ENCODE measurements at regions not wholly inside any gene's neighbourhood (a gene's known extent, or its start where the extent isn't known, plus 50 kb on each side); places are given as distances from the start of the nearest gene placed in this dataset.

- Histone ChIP-seq H3K36me3 (no peaks in the 10 kb centered on the region), H3K9me3 (replicated peaks) (no peaks in the 10 kb centered on the region), H3K4me1 (peaks cover 28% of the 10 kb centered on the region), H3K27ac (replicated peaks) (no peak overlapping the region), H3K27me3 (ENCODE audit: low read depth) (no peaks in the 10 kb centered on the region), H3K4me3 (no peak overlapping the region)
- intact Hi-C loops (cut with micrococcal nuclease), result no loop called here
- DNase-seq, result no peak
- TF ChIP-seq CTCF (IDR thresholded peaks at IDR 0.05; ENCODE audit: borderline replicate concordance), result no peak
Measured at GRCh38 chr14:100391173-100391572, 68.0 kb downstream of the SLC25A47 start.

- Histone ChIP-seq H3K27me3 (ENCODE audit: low read depth) (no peaks in the 10 kb centered on the region), H3K9me3 (replicated peaks) (no peaks in the 10 kb centered on the region), H3K36me3 (no peaks in the 10 kb centered on the region), H3K27ac (replicated peaks) (no peak overlapping the region), H3K4me3 (no peak overlapping the region), H3K4me1 (peaks cover 28% of the 10 kb centered on the region)
- no peak for TF ChIP-seq CTCF (IDR thresholded peaks at IDR 0.05; ENCODE audit: borderline replicate concordance)
- DNase-seq, result no peak
- intact Hi-C loops (cut with micrococcal nuclease), result no loop called here
Measured at GRCh38 chr14:100391724-100392123, 68.6 kb downstream of the SLC25A47 start.

GRCh38 chr14:100392356-100392755 lies 69.2 kb downstream of the SLC25A47 start:
- Histone ChIP-seq H3K27me3 (ENCODE audit: low read depth) (no peaks in the 10 kb centered on the region), H3K36me3 (no peaks in the 10 kb centered on the region), H3K4me3 (no peak overlapping the region), H3K4me1 (peaks cover 28% of the 10 kb centered on the region), H3K9me3 (replicated peaks) (no peaks in the 10 kb centered on the region), H3K27ac (replicated peaks) (no peak overlapping the region)
- no peak for DNase-seq
- intact Hi-C loops (cut with micrococcal nuclease), result no loop called here
- no peak for TF ChIP-seq CTCF (IDR thresholded peaks at IDR 0.05; ENCODE audit: borderline replicate concordance)

GRCh38 chr14:100393362-100393761 lies 70.2 kb downstream of the SLC25A47 start:
- H3K9me3 ChIP-seq (replicated peaks), result no peaks in the 10 kb centered on the region
- DNase-seq, result no peak
- H3K27me3 ChIP-seq (ENCODE audit: low read depth), result no peaks in the 10 kb centered on the region
- H3K4me3 ChIP-seq, result no peak overlapping the region
- no peaks in the 10 kb centered on the region for H3K36me3 ChIP-seq
- no peak overlapping the region for H3K27ac ChIP-seq (replicated peaks)
- intact Hi-C loops (cut with micrococcal nuclease), result no loop called here
- TF ChIP-seq CTCF (IDR thresholded peaks at IDR 0.05; ENCODE audit: borderline replicate concordance), result no peak
- peaks cover 24% of the 10 kb centered on the region for H3K4me1 ChIP-seq

GRCh38 chr14:100393906-100394732 lies 71.0 kb downstream of the SLC25A47 start:
- no peak for DNase-seq
- H3K27me3 ChIP-seq (ENCODE audit: low read depth), result no peaks in the 10 kb centered on the region
- H3K27ac ChIP-seq (replicated peaks), result no peak overlapping the region
- no peaks in the 10 kb centered on the region for H3K9me3 ChIP-seq (replicated peaks)
- no peak for TF ChIP-seq CTCF (IDR thresholded peaks at IDR 0.05; ENCODE audit: borderline replicate concordance)
- intact Hi-C loops (cut with micrococcal nuclease), result no loop called here
- H3K4me3 ChIP-seq, result no peak overlapping the region
- H3K4me1 ChIP-seq, result peaks cover 17% of the 10 kb centered on the region
- H3K36me3 ChIP-seq, result no peaks in the 10 kb centered on the region

Data from left ventricle myocardium inferior (tissue), 1 donor.